ENCODE measurements at regions not wholly inside any gene's neighbourhood (a gene's known extent, or its start where the extent isn't known, plus 50 kb on each side); places are given as distances from the start of the nearest gene placed in this dataset.

DNA sequence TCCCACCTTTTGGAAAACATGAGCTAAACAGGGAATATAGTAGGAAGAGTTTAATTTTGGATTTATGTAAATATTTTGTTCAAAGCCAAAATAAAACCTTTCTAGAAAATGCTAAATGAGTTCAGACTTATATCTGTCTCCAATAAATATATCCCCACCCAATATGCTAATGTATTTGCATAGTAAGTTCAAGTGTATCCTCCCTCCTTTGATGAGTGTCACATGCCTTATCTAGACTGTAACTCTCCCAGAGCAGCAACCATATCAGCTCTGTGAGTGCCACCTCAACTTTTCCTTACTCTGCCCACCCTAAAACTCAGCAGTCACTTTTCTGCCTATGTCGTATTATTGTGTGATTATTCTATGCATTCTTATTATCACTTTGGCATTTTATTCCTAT lies 516.1 kb upstream of the NR3C2 start:
- Histone ChIP-seq H3K27ac (no peak overlapping the region), H3K4me2 (no peak overlapping the region), H3K4me1 (no peaks in the 10 kb centered on the region), H3K4me3 (no peak overlapping the region), H3K9me3 (no peaks in the 10 kb centered on the region)
- no peak for ATAC-seq
- no peak for DNase-seq (ENCODE audit: low read depth in 1 of 2, low spot score in 1 of 2)
- 11% methylated on average over 1 of the region's 1 CpG for WGBS (ENCODE audit: missing lambda C conversion rate)
- TF ChIP-seq CHD4 (IDR thresholded peaks at IDR 0.05; ENCODE audit: borderline replicate concordance) (no peak), PBX3 (IDR thresholded peaks at IDR 0.05) (no peak), ZC3H11A (IDR thresholded peaks at IDR 0.05) (no peak)
- no peak for FAIRE-seq
- CTCF ChIA-PET = no interaction called here
- POLR2A ChIA-PET = no interaction called here

DNA sequence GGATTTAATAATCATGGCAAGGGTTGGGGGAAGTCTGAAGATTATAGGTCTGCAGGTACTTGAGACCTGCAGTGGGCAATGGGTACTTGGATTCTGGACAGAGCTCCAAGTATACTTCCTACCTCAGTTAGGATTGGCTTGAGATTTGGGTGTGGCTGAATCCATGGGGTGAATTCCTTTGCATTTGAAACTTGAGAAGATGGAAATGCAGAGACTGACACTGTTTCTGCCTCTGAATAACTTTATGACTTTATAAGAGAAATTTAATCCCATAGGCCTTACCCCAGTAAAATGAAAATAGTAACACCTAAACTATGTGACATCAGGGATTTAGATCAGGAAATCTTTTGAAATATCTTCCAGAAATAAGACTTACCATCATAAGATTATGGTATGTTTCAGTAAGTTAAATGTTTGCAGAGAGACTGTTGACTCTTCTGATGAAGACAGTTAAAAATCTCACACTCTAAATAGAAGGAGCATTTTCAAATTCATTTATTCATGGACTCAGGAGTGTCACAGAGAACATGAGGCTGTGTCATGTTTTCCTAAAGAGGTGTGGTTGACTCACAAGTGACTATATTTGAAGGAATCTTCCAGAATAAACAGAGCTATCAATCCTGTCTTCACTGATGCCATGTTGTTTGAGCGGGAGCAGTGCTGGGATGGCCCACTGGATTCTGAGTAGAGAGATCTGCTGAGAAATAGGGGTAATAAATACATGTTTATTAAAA lies 513.5 kb upstream of the NR3C2 start:
- FAIRE-seq (no peak), ATAC-seq (no peak), DNase-seq (ENCODE audit: low read depth in 1 of 2, low spot score in 1 of 2) (no peak)
- 27% methylated on average over 1 of the region's 1 CpG for WGBS (ENCODE audit: missing lambda C conversion rate)
- Histone ChIP-seq H3K4me2 (no peak overlapping the region), H3K4me3 (no peak overlapping the region), H3K27ac (no peak overlapping the region), H3K9me3 (no peaks in the 10 kb centered on the region), H3K4me1 (no peaks in the 10 kb centered on the region)
- TF ChIP-seq PBX3 (IDR thresholded peaks at IDR 0.05) = no peak
- no peak for TF ChIP-seq FOXS1 (CRISPR knock-in tag; IDR thresholded peaks at IDR 0.05)
- TF ChIP-seq CBX2 (IDR thresholded peaks at IDR 0.05; ENCODE audit: borderline replicate concordance, low read depth) = no peak
- TF ChIP-seq HOXA7 (CRISPR knock-in tag; IDR thresholded peaks at IDR 0.05) = no peak
- TF ChIP-seq, protein P1, sequence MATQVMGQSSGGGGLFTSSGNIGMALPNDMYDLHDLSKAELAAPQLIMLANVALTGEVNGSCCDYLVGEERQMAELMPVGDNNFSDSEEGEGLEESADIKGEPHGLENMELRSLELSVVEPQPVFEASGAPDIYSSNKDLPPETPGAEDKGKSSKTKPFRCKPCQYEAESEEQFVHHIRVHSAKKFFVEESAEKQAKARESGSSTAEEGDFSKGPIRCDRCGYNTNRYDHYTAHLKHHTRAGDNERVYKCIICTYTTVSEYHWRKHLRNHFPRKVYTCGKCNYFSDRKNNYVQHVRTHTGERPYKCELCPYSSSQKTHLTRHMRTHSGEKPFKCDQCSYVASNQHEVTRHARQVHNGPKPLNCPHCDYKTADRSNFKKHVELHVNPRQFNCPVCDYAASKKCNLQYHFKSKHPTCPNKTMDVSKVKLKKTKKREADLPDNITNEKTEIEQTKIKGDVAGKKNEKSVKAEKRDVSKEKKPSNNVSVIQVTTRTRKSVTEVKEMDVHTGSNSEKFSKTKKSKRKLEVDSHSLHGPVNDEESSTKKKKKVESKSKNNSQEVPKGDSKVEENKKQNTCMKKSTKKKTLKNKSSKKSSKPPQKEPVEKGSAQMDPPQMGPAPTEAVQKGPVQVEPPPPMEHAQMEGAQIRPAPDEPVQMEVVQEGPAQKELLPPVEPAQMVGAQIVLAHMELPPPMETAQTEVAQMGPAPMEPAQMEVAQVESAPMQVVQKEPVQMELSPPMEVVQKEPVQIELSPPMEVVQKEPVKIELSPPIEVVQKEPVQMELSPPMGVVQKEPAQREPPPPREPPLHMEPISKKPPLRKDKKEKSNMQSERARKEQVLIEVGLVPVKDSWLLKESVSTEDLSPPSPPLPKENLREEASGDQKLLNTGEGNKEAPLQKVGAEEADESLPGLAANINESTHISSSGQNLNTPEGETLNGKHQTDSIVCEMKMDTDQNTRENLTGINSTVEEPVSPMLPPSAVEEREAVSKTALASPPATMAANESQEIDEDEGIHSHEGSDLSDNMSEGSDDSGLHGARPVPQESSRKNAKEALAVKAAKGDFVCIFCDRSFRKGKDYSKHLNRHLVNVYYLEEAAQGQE (IDR thresholded peaks at IDR 0.05) = no peak
- TF ChIP-seq, protein P2, sequence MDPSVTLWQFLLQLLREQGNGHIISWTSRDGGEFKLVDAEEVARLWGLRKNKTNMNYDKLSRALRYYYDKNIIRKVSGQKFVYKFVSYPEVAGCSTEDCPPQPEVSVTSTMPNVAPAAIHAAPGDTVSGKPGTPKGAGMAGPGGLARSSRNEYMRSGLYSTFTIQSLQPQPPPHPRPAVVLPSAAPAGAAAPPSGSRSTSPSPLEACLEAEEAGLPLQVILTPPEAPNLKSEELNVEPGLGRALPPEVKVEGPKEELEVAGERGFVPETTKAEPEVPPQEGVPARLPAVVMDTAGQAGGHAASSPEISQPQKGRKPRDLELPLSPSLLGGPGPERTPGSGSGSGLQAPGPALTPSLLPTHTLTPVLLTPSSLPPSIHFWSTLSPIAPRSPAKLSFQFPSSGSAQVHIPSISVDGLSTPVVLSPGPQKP (IDR thresholded peaks at IDR 0.05; ENCODE audit: low read depth, low read length) = no peak
- no peak for TF ChIP-seq MAFK (IDR thresholded peaks at IDR 0.05; ENCODE audit: partially characterized antibody)
- no peak for TF ChIP-seq ZC3H11A (IDR thresholded peaks at IDR 0.05)
- TF ChIP-seq ESRRA (IDR thresholded peaks at IDR 0.05; ENCODE audit: borderline replicate concordance, low read length) = no peak
- TF ChIP-seq, protein P3, sequence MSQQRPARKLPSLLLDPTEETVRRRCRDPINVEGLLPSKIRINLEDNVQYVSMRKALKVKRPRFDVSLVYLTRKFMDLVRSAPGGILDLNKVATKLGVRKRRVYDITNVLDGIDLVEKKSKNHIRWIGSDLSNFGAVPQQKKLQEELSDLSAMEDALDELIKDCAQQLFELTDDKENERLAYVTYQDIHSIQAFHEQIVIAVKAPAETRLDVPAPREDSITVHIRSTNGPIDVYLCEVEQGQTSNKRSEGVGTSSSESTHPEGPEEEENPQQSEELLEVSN (IDR thresholded peaks at IDR 0.05; ENCODE audit: borderline replicate concordance, low read depth) = no peak
- no peak for TF ChIP-seq EHF (CRISPR knock-in tag; IDR thresholded peaks at IDR 0.05)
- no peak for TF ChIP-seq RFX5 (IDR thresholded peaks at IDR 0.05)
- TF ChIP-seq EP300 (IDR thresholded peaks at IDR 0.05) = no peak
- no peak for TF ChIP-seq CTCF (IDR thresholded peaks at IDR 0.05)
- CTCF ChIA-PET = no interaction called here
- POLR2A ChIA-PET = no interaction called here
